A549 (cell line): ENCODE measurements at regions not wholly inside any gene's neighbourhood (a gene's known extent, or its start where the extent isn't known, plus 50 kb on each side); places are given as distances from the start of the nearest gene placed in this dataset.

Experiments
- NFE2L2 ChIP-seq: fragments of 150-350 bp; conservative IDR thresholded peaks from 2 replicates; pipeline ENCODE4 v1.6.1; 2014; ENCODE audit warnings: low read length
- SMC3 ChIP-seq: fragments of >200 bp; sonication (Bioruptor Twin); formaldehyde crosslinking; IDR thresholded peaks from 3 replicates; pipeline ENCODE4 v1.6.1; 2018; ENCODE audit warnings: inconsistent platforms
- TF ChIP-seq, protein P1 (sequence below): fragments of >200 bp; sonication (Bioruptor Twin); formaldehyde crosslinking; IDR thresholded peaks from 3 replicates; pipeline ENCODE4 v1.5.1; 2016

DNA sequence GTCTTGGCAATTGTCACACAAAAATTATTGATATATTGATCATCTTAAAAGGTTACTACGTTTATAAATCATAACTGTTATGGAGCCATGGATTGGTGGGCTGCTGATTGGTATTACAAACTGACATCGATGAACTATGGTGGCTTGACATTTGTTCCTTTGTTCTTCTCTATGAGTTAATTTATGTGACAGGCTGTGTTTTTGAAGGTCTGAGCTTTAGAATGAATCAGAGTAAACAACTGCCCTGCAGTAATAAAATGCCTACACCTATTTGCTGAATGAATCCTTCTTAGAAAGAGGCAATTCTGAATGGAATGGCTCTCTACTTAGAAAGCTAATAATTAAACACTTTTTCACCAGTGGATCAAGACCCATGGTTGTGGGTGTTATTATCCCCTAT, 506.3 kb upstream of the SPTLC3 start:
- TF ChIP-seq SMC3 (no peak), NFE2L2 (no peak)
- TF ChIP-seq, protein P1, sequence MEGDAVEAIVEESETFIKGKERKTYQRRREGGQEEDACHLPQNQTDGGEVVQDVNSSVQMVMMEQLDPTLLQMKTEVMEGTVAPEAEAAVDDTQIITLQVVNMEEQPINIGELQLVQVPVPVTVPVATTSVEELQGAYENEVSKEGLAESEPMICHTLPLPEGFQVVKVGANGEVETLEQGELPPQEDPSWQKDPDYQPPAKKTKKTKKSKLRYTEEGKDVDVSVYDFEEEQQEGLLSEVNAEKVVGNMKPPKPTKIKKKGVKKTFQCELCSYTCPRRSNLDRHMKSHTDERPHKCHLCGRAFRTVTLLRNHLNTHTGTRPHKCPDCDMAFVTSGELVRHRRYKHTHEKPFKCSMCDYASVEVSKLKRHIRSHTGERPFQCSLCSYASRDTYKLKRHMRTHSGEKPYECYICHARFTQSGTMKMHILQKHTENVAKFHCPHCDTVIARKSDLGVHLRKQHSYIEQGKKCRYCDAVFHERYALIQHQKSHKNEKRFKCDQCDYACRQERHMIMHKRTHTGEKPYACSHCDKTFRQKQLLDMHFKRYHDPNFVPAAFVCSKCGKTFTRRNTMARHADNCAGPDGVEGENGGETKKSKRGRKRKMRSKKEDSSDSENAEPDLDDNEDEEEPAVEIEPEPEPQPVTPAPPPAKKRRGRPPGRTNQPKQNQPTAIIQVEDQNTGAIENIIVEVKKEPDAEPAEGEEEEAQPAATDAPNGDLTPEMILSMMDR: no peak
